ENCODE measurements at regions not wholly inside any gene's neighbourhood (a gene's known extent, or its start where the extent isn't known, plus 50 kb on each side); places are given as distances from the start of the nearest gene placed in this dataset.

DNA sequence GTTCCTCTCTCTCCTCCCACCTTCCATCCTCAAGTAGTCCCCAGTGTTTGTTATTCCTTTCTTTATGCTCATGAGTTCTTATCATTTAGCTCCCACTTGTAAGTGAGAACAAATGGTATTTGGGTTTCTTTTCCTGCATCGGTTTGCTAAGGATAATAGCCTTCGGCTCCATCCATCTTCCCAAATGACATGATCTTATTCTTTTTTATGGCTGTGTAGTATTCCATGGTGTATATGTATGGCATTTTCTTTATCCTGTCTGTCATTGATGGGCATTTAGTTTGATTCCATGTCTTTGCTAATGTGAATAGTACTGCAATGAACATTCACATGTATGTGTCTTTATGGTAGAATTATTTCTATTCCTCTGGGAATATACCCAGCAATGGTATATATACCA is 62.4 kb upstream of the CFAP161 start:
- TF ChIP-seq, protein P1, sequence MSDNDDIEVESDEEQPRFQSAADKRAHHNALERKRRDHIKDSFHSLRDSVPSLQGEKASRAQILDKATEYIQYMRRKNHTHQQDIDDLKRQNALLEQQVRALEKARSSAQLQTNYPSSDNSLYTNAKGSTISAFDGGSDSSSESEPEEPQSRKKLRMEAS (IDR thresholded peaks at IDR 0.05; ENCODE audit: low read depth, low read length), result no peak
- TF ChIP-seq, protein P2, sequence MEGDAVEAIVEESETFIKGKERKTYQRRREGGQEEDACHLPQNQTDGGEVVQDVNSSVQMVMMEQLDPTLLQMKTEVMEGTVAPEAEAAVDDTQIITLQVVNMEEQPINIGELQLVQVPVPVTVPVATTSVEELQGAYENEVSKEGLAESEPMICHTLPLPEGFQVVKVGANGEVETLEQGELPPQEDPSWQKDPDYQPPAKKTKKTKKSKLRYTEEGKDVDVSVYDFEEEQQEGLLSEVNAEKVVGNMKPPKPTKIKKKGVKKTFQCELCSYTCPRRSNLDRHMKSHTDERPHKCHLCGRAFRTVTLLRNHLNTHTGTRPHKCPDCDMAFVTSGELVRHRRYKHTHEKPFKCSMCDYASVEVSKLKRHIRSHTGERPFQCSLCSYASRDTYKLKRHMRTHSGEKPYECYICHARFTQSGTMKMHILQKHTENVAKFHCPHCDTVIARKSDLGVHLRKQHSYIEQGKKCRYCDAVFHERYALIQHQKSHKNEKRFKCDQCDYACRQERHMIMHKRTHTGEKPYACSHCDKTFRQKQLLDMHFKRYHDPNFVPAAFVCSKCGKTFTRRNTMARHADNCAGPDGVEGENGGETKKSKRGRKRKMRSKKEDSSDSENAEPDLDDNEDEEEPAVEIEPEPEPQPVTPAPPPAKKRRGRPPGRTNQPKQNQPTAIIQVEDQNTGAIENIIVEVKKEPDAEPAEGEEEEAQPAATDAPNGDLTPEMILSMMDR (IDR thresholded peaks at IDR 0.05; ENCODE audit: low read depth, low read length), result no peak
- TF ChIP-seq POLR2A (IDR thresholded peaks at IDR 0.05; ENCODE audit: extremely low read depth, insufficient read length), result no peak
- H3K4me3 ChIP-seq (ENCODE audit: low read depth, low read length), result no peak overlapping the region
- no peak for DNase-seq (ENCODE audit: low read depth)

DNA sequence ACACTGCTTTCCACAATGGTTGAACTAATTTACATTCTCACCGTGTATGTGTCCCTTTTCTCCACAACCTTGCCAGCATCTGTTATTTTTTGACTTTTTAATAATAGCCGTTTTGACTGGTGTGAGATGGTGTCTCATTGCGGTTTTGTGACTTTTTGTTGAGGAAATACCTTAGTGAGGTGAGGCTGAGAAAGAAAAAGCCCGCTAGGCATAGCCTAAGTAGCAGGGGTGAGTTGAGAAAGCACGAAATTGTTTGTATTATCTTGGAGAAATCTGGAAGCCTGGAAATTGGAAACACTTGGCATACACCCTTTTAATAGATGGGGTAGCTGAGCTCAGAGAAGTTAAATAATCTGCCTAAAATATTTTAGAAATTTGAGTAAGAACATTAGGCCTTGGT is 61.5 kb upstream of the CFAP161 start:
- no peak for DNase-seq (ENCODE audit: low read depth)
- H3K4me3 ChIP-seq (ENCODE audit: low read depth, low read length), result no peak overlapping the region
- TF ChIP-seq MYC (IDR thresholded peaks at IDR 0.05; ENCODE audit: low read depth, low read length), result no peak
- TF ChIP-seq, protein P1 (IDR thresholded peaks at IDR 0.05; ENCODE audit: low read depth, low read length), result no peak
- TF ChIP-seq, protein P2 (IDR thresholded peaks at IDR 0.05; ENCODE audit: low read depth, low read length), result no peak
- no peak for TF ChIP-seq POLR2A (IDR thresholded peaks at IDR 0.05; ENCODE audit: extremely low read depth, insufficient read length)

DNA sequence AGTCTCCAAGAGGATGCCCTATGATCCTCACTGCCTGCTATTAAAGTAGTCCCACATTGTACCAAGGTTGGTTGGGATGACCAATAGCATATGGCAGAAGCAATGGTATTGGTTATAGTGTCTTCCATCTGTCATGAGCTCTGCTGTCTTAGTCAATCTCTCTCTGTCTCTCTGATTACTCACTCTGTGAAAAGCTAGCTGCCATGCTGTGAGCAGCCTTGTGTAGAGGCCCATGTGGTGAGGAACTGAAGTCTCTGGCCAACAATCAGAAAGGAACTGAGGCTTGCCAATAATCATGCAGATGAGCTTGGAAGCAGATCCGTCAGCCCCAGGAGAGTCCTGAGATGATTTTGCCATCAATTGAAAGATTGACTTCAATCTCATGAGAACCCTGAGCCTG is 60.3 kb upstream of the CFAP161 start:
- TF ChIP-seq, protein P2 (IDR thresholded peaks at IDR 0.05; ENCODE audit: low read depth, low read length), result no peak
- no peak for TF ChIP-seq POLR2A (IDR thresholded peaks at IDR 0.05; ENCODE audit: extremely low read depth, insufficient read length)
- TF ChIP-seq, protein P1 (IDR thresholded peaks at IDR 0.05; ENCODE audit: low read depth, low read length), result no peak
- no peak for TF ChIP-seq MYC (IDR thresholded peaks at IDR 0.05; ENCODE audit: low read depth, low read length)

DNA sequence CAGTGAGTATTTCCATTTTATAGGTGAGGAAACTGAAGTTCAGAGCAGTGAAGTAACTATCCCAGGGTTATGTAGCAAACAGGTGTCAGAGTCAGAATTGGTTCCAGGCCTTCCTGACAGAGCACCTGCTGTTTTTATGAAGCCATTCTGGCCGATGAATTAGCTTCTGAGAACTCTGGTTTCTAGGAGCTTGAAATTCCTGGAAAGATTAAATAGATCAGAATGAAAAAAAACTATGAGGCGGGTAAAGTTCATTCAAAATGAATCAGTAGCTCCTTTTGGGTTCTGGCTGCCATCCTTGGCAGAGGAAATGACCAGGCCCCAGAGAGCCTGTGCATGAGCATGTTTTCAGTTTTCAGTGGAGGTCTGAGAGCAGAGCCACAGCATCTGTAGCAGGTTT is 59.3 kb upstream of the CFAP161 start:
- TF ChIP-seq MYC (IDR thresholded peaks at IDR 0.05; ENCODE audit: low read depth, low read length) (no peak), POLR2A (IDR thresholded peaks at IDR 0.05; ENCODE audit: extremely low read depth, insufficient read length) (no peak)
- TF ChIP-seq, protein P2 (IDR thresholded peaks at IDR 0.05; ENCODE audit: low read depth, low read length), result no peak
- TF ChIP-seq, protein P1 (IDR thresholded peaks at IDR 0.05; ENCODE audit: low read depth, low read length), result no peak
- no peak overlapping the region for H3K4me3 ChIP-seq (ENCODE audit: low read depth, low read length)
- no peak for DNase-seq (ENCODE audit: low read depth)

More for the DNA sequence above, 60.3 kb upstream of the CFAP161 start:
- no peak overlapping the region for H3K4me3 ChIP-seq (ENCODE audit: low read depth, low read length)
- DNase-seq (ENCODE audit: low read depth), result no peak

DNA sequence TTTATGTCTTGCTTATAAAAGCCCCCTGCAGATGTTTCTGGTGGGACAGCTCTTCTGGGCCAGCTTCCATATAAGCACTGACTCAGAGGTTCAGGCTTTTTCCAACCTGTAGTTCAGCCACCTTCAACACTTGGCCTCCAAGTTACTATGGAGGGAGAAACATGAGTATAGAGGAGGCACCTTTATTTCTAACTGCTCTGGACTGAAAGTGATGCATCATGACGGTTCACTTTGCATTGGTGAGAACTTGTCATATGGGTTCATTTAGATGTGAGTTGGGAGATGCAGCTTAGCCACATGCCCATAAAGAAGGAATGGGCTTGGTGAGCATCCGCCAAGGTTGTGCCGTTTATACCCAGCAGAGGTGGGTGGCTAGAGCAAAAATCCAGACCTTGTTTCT is 58.8 kb upstream of the CFAP161 start:
- no peak overlapping the region for H3K4me3 ChIP-seq (ENCODE audit: low read depth, low read length)
- no peak for DNase-seq (ENCODE audit: low read depth)
- no peak for TF ChIP-seq MYC (IDR thresholded peaks at IDR 0.05; ENCODE audit: low read depth, low read length)
- TF ChIP-seq POLR2A (IDR thresholded peaks at IDR 0.05; ENCODE audit: extremely low read depth, insufficient read length), result no peak
- TF ChIP-seq, protein P1 (IDR thresholded peaks at IDR 0.05; ENCODE audit: low read depth, low read length), result no peak
- TF ChIP-seq, protein P2 (IDR thresholded peaks at IDR 0.05; ENCODE audit: low read depth, low read length), result no peak

DNA sequence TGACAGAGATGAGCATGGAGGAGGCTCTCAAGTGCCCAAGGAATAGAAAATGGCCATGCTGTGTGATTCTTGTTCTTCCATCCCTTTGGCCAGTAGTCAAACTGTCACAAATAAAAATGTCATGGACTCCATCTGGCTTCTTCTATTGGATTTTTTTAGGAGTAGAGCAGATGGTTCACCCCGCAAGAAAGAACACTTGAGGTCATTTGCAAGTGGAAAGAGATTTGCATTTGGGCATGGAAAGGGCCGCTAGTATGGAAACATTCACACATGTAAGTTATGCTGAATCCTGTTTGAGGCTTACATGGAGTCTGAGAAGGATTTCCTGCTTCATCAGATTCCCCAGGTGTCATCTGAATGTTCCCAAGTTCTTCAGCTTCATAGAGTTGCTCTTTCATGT is 53.1 kb upstream of the CFAP161 start:
- no peak overlapping the region for H3K4me3 ChIP-seq (ENCODE audit: low read depth, low read length)
- TF ChIP-seq, protein P2 (IDR thresholded peaks at IDR 0.05; ENCODE audit: low read depth, low read length), result no peak
- no peak for TF ChIP-seq MYC (IDR thresholded peaks at IDR 0.05; ENCODE audit: low read depth, low read length)
- no peak for TF ChIP-seq POLR2A (IDR thresholded peaks at IDR 0.05; ENCODE audit: extremely low read depth, insufficient read length)
- TF ChIP-seq, protein P1 (IDR thresholded peaks at IDR 0.05; ENCODE audit: low read depth, low read length), result no peak
- no peak for DNase-seq (ENCODE audit: low read depth)
